GM19455 (cell line): ENCODE measurements at regions not wholly inside any gene's neighbourhood (a gene's known extent, or its start where the extent isn't known, plus 50 kb on each side); places are given as distances from the start of the nearest gene placed in this dataset.

Experiments used
- ATAC-seq: cut with Tn5 transposase; IDR thresholded peaks from one replicate; pipeline ENCODE4 v1.9.1; 2021; ENCODE audit not compliant: unreplicated experiment

DNA sequence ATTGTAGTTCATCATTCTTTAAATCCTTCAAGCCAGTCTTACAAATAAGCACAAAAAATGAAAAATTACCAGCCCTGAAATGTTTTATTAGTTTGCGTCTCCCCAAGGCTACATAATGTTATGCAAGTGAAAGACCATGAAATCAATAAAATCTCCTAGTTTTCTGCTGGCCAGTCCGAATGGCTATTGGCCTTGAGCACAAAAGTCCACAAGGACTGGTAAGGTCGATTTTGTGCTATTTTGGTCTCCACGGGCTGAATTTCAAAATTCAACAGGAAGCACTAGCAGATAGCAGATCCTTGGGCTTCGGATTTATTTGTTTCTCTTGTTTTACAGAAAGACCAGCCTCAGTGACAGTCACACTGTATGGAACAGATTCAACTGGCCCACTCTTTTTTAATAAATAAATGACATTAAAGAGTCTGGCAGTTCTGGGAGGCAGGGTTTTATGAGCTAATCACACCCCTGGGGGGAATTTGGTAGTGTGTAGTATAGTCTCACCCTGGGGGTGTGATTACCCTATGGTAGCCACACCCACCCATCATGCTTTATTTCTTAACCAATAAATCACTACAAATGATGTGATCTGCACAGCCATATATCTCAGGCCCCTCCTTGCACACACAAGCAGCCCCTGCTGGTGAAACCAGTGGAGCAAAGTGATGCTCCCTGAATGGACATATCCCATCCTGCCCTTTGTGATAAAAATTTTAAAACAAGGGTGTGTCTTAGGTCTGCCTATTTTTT, 51.1 kb upstream of the TMEM33 start:
- ATAC-seq: no peak

DNA sequence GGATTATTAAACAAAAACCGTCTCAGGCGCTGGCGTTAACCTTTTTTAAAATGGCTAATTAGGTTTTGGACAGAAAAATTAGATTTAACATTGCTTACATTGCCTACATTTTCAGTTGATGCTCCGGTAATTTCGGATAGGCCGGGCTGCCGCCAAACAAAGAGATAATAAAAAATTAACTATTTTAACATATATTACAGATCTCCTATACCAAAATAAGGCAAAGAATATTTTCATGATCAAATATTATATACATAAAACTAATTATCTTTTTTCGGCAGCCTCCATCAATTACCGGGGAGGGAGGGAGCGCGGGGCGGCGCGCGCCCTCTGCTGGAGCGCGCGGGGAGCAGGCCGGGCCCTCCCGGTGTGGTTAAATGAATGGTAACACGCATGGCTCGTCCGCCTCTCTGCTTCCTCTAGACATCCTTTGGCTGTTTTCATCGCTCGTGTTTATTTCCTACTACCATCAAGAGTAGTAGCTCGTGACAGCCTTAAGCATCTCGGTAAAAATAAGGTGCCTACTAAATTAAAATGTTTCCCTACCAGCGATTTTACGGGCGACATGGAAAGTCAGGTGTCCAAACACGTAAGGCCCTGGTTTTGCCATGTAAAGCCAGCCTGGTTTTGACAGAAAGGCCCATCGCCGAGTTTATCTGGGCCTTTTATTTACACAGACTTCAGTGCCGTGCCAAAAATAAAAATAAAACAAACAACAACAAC, 52.4 kb upstream of the TMEM33 start:
- ATAC-seq: peak; percentile 72

DNA sequence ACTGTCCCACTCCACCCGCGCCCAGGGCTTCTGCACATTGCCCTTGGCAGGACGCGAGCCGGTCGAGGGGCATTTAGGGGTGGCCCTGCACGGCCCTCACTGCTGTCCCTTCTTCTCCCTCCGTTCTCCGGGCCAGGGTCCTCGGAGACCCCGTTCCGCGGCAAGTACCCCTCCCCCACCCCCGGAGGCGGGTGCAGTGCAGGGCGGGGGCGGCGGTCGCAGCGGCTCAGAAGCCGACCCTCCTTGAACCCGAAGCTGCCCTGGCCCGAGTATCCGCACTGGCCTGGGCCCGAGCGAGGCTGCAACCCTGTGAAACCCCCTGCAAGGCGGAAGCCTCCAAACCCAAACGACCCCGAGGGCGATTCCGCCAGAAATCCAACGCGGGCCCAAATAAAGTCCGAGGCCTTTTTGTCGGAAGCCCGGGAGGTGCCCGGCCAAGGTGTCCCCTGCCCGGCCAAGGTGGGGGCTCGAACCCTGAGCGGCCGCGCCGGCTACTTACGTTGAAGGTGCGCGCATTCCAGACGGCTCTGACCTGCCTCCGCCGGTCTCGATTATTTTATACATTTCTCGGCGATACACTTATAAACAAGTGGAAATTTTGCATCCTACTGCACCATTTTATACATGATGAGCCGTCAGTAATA, 53.1 kb upstream of the TMEM33 start:
- no peak for ATAC-seq

DNA sequence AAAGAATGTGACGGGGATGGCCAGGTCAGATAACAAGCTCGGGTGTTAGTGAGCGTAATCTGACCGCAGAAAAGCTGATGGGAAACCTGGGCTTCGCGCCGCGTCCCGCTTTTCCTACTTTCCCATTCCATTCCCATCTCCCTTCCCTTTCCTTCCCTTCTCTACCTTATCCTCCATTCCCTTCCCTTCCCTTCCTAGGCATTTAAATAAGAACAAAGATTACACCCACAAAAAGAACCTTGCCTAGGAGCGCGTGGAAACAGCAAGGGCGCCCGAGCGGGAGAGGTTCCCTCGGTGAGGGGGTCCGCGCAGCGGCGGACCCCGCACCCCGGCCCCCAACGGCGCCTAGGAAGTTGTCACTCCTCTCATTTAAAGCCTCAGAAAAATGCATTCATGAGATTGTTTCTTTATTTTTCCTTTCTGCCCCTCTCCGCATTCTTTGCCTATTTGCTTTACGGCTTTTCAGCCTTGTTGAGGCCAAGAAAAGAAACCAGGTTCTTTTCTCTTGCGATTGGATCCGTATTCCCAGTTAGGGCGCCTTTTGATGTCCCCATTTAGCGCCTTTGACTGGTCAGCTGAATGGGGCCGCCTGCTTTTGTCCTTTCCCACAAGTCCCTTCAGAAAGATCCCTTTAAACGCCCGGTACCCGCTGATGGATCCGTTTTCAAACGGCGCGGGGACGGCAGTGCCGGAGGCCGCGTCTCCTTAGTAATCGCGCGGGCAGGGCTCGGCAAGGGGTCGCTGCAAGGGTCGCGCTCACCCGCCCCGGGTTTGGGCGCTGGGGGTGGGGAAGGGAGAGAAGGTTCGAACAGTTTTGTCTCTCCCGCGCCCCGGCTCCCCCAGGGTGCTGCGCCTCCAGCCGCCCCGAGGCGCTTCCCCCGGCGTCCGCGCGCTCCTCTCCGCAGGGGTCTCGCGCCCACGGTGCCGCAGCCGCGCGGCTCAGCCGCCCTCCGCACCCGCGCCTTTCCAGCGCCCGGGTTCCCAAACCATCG, 54.1 kb upstream of the TMEM33 start:
- no peak for ATAC-seq

DNA sequence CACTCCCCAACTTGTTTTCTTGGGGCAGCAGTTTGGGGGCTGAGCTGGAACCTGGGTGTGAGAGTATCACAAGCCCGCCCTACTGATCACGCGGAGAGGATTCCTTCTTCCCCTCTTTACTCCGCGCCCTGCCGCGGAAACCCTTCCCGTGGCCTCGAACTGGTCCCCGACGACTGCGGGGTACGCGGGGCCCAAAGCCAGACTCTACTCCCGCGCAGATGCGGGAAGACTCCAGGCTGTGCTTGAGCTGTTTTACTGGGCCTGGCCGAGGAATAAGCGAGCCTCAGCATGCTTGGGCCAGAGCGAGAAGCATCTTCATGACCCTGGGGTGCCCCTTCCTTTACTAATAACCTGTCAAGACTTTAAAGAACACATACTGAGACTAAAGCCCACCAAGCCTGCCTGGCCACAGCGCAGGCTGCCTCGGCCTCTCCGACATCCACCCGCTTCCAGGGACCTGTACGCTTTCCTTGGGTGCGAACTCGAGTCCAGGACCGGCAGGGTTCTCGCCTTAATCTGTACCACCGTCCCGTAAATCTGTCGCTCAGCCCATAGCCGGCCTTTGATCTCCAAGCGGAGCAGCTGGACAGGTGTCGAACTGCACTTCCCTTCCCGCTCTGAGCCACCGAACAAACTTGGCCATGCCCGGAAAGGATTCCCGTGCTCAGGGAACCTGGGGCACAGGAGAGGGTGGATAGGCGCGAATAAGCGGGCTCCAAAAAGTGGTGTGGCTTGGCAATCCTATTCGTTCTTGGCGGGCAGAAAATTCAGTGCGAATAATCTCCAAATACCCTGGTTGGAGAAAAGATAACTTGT, 55.0 kb upstream of the TMEM33 start:
- ATAC-seq: no peak

DNA sequence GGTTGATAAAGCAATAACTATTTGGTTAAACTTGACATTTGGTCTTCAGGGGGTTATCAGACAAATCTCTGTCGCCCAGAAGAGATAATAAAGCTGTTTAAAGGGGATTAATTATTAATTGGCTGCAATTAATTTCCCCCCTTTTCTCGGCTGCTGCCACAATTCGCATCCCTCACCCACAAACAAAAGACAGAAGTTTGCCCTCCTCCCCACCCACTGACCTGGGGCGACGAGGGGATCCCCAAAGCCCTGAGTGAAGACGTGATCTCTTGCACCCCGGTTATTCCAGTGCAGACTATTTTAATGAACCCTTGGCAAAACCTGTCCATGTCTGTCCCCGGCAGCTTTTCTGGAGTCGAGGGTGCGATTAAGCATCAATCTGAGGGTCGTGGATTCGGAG, 55.7 kb upstream of the TMEM33 start:
- ATAC-seq: no peak

DNA sequence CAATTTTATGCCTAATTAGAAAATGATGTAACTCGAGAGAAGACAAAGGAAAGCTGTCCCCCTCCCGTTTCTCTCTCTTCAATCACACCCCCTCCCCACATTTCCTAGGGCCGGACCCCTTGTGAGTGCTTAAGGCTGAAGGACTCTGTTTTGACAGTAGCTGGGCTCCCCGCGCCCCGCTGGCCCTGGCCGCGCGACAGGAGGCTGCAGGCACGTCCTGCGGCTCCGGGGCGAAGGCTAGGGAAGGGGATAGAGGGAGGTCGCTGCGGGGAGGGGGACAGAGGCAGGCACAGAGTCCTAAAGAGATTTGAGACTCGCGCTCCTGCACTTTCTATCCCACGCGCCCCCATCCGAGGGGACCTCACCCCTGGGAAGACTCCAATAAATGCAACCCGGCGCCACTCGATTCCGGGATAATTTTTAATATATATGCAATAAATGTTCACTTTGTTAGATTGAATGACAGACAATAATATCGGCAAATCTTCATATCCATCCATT, 56.2 kb upstream of the TMEM33 start:
- ATAC-seq: no peak

DNA sequence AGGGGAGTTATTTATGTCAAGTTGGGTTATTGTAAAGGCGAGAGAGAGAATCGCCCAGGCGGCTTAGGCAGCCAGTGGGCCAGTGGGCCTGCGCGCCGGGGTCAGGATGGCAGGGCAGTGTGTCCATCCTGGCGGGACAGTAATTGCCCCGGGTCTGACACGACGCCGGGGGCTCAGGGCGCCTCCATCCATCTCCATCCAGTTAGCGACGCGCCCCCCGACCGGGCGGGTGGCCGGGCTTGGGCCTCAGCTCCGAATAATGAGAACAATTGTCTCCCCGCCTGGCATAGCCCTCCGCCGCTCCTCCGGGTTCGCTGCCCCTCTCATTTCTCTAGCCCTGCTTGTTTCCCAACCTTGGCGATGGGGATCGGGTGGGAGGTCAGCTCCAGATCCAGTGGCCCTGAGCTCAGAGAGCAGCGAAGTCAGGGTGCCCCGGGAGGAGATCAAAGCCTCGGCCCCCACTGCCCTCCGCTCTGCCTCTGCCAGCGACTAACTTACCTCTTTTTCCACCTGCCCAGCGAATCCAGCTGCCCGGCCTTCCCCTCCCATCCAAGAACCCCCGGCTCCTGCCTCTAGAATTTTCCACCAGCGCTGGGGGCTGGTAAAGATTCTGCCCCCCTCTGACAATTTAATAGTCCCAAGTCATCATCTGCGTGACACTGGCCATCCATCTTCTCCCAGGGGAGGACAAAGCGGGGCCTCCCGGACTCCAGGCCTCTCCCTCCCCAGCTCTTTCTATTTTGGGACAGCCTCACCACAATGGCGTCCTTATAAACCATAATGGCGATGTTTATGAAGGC, 56.9 kb upstream of the TMEM33 start:
- ATAC-seq: no peak

DNA sequence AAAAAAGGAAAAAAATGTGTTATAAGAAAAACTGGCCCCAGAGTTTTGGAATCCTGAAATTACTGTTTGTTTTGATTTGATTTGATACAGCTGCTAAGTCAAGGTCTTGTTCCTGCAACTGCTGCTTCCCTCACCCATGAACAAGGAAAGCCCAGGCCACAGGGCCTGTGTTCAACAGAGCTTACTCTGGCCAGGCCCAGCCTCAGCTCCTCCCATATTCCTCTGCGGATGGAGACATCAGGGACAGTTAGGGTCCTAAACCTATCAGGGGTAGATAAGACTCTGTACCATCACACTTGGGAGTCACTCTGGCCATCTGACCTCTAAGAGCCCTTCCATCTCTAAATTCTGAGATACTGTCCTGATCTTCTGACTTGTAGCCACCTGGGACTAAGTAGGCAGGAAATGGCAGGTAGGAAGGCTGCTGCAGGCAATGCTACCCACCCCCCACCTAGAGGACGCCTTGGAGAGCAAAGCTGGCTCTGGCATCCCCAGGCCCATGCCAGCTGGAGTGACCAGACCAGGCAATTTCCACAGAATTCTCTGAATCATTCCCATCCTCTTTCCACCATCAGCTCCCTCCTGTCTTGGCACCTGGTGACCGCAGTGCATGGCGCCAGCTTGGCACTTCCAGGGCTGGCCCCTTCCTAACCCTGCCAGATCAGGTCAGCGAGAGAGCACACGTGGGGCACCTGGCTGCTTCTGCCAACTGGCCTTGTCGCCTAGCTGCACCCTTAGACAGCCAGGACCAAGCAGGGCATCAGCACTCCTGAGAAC, 58.0 kb upstream of the TMEM33 start:
- no peak for ATAC-seq

DNA sequence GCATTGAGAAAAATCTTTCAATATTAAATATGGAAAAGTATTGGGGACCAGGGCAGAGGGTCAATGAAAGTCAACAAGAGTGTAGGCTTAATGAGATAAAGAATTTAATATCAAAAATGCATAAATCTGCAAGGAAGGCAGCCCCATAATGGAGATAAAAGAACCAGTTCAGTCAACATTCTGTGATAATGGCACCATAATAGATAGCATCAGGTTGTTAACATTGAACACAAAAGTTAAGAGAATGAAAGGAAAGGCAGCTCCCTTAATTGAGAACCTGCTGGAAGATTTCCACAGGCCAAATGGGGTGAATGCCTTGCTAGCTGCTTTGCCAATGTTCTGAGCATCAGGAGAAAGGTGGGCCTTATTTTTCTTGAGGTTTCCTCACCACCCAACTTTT, 60.4 kb upstream of the TMEM33 start:
- ATAC-seq: no peak

DNA sequence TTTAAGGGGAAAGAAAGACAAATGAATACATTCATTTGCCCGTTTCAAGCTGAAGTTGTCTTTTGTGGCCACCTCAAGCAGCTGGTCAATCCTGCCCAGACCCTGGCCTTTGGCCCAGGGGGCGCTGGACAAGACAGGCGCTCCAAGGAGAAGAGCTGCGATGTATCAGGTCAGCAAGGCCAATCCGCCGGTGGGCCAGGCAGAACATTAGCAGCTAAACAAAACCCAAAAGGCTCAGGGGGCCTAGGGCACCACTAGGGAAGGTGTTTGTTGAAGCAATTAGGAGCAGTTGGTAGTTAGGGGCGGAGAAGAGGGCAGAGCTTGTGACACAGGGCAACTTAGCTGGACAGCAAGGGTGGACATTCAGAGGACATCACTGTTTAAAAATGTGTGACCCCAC, 60.8 kb upstream of the TMEM33 start:
- ATAC-seq: no peak

DNA sequence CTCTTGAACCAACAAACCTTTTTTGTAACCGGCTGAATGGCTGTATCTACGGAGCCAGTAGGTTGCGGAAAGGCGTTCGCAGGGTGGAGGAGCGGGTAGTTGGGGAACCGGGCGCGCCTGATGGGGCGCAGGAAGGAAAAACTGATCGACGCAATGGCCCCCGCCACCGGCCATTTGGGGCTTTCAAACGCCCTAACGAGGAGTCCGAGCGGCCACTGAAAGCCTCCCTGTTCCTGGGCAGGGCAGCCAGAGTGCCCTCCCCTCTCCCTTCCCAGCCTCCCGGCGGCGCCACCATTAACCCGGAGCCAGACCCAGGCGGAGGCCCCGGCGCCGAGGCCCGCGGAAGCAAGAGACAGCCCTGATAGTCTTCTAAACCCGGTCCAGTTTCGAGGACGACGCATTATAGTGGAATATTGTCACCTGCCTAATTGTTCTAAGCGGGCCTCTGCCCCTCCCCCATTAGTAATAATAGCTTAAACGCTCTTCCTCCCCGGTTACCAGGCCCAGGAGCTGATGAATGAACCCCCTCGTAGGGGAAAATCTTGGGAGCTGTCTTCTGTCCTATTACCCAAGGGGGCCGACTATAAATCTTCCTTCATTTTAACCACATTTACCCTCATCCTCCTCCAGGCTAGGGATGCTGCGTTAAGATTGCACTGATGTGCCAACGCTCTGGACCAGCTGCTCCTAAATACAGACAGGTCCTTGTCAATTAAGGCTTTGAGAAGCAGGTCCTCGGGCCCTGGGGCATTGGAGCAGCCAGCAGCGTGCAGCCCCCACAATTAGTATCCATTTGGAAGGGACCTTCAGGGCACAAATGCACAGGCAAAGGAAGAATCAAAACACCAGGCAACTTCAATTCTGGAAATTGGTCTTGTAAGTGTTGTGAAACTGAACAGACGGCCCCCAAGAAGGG, 61.6 kb upstream of the TMEM33 start:
- ATAC-seq: no peak

DNA sequence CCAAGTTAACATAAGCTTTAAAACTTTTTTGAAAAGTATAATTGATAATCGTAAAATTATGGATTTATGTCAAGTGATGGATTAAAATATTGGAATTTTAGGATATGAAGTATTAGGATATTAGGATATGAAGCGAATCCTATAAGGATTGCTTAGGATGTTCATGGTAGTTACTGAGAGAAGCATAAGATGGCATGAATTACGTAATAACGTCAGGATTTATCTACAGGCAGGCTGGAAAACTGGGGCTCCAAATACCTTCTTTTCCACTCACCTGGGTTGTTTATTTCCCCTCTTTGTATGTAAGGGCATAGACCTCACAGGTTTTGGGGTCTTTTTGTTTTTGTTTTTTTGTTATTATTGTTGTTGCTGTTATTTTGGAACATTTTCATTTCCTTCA, 65.2 kb upstream of the TMEM33 start:
- ATAC-seq: no peak

DNA sequence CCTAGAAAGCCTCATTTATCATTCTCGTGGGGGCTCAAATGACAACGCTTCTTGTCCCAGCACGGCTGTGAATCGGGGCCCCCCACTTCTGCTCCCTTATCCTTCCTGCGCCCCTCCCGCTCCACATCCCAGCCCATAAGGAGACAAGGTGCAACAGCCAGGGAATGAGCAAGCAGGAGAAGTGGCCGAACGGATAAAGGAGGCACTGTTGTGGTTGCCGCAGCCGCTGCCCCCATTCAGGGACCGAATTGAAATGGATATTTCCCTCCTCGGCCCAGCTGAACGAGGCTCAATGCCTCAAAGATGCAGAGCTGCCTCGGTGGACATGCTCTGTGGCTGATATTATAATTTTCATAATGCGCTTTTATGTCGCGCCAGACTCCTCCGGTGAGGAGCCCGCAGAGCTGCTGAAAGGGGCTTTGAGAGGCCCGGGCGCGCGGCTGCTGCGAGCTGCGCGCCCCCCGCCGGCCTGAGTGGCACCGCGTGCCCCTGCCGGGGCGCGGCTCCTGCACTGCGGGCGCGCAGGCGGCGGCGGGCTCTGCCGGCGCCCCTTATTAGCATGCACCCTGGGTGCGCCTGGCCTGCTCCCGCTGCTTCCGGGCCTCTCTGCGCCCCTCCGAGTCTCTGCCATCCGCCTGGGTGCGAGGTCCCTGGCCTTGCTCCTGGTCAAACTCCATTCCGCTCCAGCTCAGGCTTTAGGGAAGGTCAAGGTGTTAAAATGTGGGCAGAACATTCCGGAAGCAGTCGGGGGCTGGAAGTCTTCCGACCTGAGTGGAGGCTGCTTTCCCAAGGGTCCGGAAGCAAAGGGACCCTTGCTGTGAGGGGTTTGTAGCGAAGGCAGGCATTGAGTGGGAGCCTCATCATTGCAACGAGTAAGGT, 68.2 kb upstream of the TMEM33 start:
- ATAC-seq: no peak

DNA sequence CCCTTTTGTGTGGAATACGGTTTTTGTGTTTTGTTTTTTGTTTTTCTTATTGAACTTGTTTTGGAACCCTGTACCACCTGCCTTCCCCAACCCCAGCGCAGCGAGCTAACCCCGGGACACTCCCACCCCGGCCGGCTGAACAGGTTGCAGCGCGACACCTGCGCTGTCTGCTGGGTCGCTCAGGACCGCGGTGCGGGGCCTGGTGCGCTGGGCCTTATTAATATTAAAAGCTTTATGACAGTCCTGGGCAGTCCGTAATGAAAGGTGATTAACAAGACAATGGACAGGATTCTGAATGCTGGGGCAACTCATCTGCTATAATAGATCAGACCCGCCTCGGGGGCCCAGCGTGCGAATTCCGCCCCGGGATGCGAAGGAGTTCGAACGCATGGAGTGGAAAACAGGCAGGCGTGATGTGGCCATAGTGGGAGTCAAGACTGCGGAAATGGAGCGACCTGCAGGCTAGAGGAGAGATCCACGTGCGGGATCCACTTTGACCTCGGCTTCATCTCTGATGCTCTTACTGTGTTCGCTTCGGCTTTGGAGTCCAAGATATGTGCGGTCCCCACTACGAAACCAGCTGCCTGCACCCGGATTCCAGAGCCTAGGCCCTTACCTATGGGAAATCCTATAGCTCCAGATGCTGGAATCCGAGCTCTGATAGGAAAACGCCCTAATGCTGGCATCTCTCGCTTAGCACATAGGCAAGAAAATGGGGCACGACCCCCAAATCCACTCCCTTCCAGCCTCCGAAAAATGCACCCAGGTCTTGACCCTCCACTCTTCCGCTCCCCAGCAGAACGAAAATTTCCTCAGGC, 69.0 kb upstream of the TMEM33 start:
- ATAC-seq: no peak
